ENCODE measurements at regions not wholly inside any gene's neighbourhood (a gene's known extent, or its start where the extent isn't known, plus 50 kb on each side); places are given as distances from the start of the nearest gene placed in this dataset.

- no peak for TF ChIP-seq CTCF (IDR thresholded peaks at IDR 0.05)
- no peak for TF ChIP-seq POLR2A (IDR thresholded peaks at IDR 0.05)
These were observed 369.5 kb downstream of the THBS2 start for GRCh38 chr6:168884050-168884645.

All from tibial nerve (tissue), 3 donors.